Uterus (tissue), 3 donors: ENCODE measurements at regions not wholly inside any gene's neighbourhood (a gene's known extent, or its start where the extent isn't known, plus 50 kb on each side); places are given as distances from the start of the nearest gene placed in this dataset.
"Not testable (repeated sequence)": the region's sequence is repeated elsewhere in the genome, so short reads cannot be mapped to it uniquely, and the experiment has no call there.

Experiments used
- DNase-seq, 2 donors: peaks; one replicate each; pipeline ENCODE4 v3.0.0-alpha.2; 2019 to 2020
- H3K27ac ChIP-seq, 2 donors: fragments of 200-600 bp; sonication (generic); 1 replicate in 1 of 2; 2 replicates in 1 of 2; pipeline ENCODE4 v1.5.1; 2016 to 2018
- H3K27me3 ChIP-seq, 2 donors: fragments of 200-600 bp; sonication (generic); one replicate each; pipeline ENCODE4 v1.5.1; 2018 to 2019; ENCODE audit warnings: control low read depth in 1 of 2
- H3K36me3 ChIP-seq, 2 donors: fragments of 200-600 bp; sonication (generic); one replicate each; pipeline ENCODE4 v1.5.1; 2019; ENCODE audit warnings: control low read depth in 1 of 2
- H3K4me1 ChIP-seq, 2 donors: fragments of 200-600 bp; sonication (generic); one replicate each; pipeline ENCODE4 v1.5.1; 2018 to 2019; ENCODE audit warnings: control low read depth in 1 of 2
- H3K4me3 ChIP-seq, 2 donors: fragments of 200-600 bp; sonication (generic); 1 replicate in 1 of 2; 2 replicates in 1 of 2; pipeline ENCODE4 v1.5.1; 2018 to 2019; ENCODE audit warnings: mild to moderate bottlenecking in 1 of 2
- H3K9me3 ChIP-seq, 2 donors: fragments of 200-600 bp; sonication (generic); one replicate each; pipeline ENCODE4 v1.5.1; 2019; ENCODE audit warnings: control low read depth in 1 of 2
- CTCF ChIP-seq, 4 experiments: fragments of 200-600 bp in 2 of 4; fragments of 450-650 bp in 2 of 4; sonication (generic) in 2 of 4; IDR thresholded peaks; one replicate each; pipeline ENCODE4 v1.5.1; 2016 to 2019; ENCODE audit warnings: antibody characterized with exemption in 4 of 4, mild to moderate bottlenecking in 2 of 4, moderate library complexity in 1 of 4
- POLR2A ChIP-seq, 2 donors: fragments of 450-650 bp; IDR thresholded peaks; one replicate each; pipeline ENCODE4 v1.6.1; 2016; ENCODE audit warnings: antibody characterized with exemption in 2 of 2, mild to moderate bottlenecking in 1 of 2, moderate library complexity in 1 of 2
- intact Hi-C: fragments of 100-400 bp; cut with DNase I; formaldehyde crosslinking; loops from one replicate; pipeline ENCODE4 v1.15.1; 2023; ENCODE audit warnings: low total_unique reads
- donor health status: DM: yes; HTN: yes; CAD: no.

- intact Hi-C loops, result no loop called here
- Histone ChIP-seq H3K36me3 (no peaks in the 10 kb centered on the region), H3K4me3 (no peak overlapping the region), H3K27me3 (no peaks in the 10 kb centered on the region), H3K9me3 (no peaks in the 10 kb centered on the region), H3K27ac (no peak overlapping the region), H3K4me1 (no peaks in the 10 kb centered on the region)
- DNase-seq, result no peak
- TF ChIP-seq POLR2A (IDR thresholded peaks at IDR 0.05) (no peak), CTCF (IDR thresholded peaks at IDR 0.05) (no peak)
Observed at GRCh38 chr3:107464037-107464436, 58.7 kb upstream of the BBX start.

- H3K4me1 ChIP-seq, result no peaks in the 10 kb centered on the region
- DNase-seq, result no peak
- no peaks in the 10 kb centered on the region for H3K9me3 ChIP-seq
- TF ChIP-seq CTCF (IDR thresholded peaks at IDR 0.05) (no peak), POLR2A (IDR thresholded peaks at IDR 0.05) (no peak)
- no peak overlapping the region for H3K4me3 ChIP-seq
- H3K36me3 ChIP-seq, result no peaks in the 10 kb centered on the region
- intact Hi-C loops, result no loop called here
- no peaks in the 10 kb centered on the region for H3K27me3 ChIP-seq
- H3K27ac ChIP-seq, result no peak overlapping the region
Observed at GRCh38 chr3:107465064-107465631, 57.6 kb upstream of the BBX start.

GRCh38 chr3:107468782-107469181 is 54.0 kb upstream of the BBX start:
- H3K4me3 ChIP-seq, result no peak overlapping the region
- H3K27me3 ChIP-seq, result no peaks in the 10 kb centered on the region
- DNase-seq, result no peak
- intact Hi-C loops, result no loop called here
- H3K36me3 ChIP-seq, result no peaks in the 10 kb centered on the region
- H3K9me3 ChIP-seq, result no peaks in the 10 kb centered on the region
- no peaks in the 10 kb centered on the region for H3K4me1 ChIP-seq
- H3K27ac ChIP-seq, result no peak overlapping the region
- TF ChIP-seq CTCF (IDR thresholded peaks at IDR 0.05), result no peak
- TF ChIP-seq POLR2A (IDR thresholded peaks at IDR 0.05), result no peak

- H3K36me3 ChIP-seq, H3K27me3 ChIP-seq, intact Hi-C loops, DNase-seq, H3K4me1 ChIP-seq, H3K27ac ChIP-seq, H3K4me3 ChIP-seq, H3K9me3 ChIP-seq: not testable (repeated sequence)
Observed at GRCh38 chr3:107470496-107470895, 52.3 kb upstream of the BBX start.
